NCI-H1694 treated with DMSO at 0.1 percent for 48 hours (cell line): ENCODE measurements at regions not wholly inside any gene's neighbourhood (a gene's known extent, or its start where the extent isn't known, plus 50 kb on each side); places are given as distances from the start of the nearest gene placed in this dataset.

ENCODE experiments used
- DNase-seq: peaks from one replicate; lab custom pipeline; 2025; lab: John Stamatoyannopoulos, UW

DNA sequence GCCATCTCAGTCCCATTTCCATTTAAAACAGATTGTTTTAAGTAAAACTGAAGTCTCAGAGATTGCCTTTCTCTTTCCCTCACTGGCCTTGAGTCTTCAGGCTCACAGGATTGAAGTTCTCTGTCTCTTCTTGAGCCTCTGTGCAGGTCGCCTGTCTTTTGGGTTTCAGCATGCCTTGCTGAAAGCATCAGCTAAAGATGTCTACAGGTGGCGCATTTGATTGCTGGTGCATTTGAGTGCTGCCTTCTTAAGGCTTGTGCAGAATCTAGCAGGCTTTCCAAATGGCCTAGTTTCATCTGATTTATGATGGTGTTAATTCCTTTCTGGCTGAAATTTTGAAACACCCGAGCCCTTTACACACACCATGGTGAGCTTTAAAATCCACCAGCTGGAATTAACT lies 1062.2 kb upstream of the FBXO33 start:
- DNase-seq: no peak

DNA sequence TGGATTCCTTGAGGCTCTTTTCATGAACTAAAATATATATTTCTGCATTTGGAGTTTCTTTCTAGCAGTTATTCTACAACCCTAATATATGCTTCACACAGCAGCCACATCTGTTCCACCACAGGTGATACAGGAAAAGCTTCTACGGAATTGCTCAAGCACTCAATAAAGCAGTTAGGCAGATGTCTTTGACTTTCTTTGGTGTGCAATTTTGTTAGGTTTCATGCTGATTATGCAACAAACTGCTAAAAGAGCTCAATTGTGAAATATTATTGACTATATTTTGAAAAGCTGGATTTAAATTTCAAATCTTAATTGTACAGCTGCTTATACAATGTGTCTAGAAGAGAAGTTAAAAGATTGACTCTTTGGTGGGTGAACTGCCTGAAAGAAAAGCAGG lies 1055.6 kb upstream of the FBXO33 start:
- DNase-seq: no peak

DNA sequence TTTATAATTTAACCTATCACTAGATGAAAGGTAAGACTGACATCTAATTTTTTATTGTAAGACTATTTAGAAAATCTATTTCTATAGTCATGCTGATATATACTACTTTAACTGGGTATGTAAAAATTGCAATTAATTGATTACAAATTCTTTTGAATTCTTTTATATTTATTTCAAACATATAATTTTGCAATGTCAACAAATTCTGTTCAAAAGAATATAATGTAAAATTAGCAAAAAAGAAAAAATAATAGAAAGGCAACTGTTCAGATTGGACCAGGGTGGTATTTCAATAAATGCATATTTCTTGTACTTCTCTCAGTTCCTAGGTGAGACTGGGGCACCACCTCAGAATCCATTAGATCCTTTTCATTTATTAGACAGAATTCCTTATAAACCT lies 1053.5 kb upstream of the FBXO33 start:
- DNase-seq: no peak

DNA sequence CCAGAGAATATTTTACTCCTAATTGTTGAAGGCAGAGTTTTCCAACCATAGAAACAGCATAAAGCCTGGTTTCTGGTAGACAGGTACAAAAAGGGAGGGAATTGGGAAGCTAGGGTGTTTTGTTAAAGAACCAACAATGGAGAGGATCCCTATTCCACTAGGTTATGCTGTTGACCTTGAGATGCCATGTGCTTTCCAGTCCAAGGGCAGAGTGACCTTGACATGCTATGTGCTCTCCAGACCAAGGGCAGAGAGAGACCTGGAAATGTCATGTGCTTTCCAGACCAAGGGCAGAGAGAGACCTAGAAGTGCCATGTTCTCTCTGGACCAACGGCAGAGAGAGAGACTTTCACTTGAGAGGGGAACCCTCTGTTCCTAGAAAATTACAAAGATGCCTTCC lies 1043.8 kb upstream of the FBXO33 start:
- no peak for DNase-seq

DNA sequence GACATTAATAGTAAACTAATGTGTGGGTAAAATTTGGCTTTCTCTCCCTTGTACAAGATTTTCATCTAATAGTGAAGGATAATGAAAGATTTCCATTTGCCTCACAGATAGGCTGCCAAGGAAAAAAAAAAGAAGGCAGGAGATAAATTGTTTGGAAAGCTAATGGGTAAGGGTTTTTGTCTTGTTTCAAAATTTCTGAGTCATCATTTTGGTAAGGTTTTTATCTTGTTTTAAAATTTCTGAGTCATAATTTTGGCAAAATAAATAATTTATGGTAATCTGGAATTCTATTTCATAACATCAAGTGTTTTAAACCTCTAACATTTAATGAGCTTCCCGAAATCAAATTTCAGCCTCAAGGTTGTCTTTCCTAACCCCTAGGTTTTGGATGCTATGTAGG lies 1035.7 kb upstream of the FBXO33 start:
- no peak for DNase-seq

DNA sequence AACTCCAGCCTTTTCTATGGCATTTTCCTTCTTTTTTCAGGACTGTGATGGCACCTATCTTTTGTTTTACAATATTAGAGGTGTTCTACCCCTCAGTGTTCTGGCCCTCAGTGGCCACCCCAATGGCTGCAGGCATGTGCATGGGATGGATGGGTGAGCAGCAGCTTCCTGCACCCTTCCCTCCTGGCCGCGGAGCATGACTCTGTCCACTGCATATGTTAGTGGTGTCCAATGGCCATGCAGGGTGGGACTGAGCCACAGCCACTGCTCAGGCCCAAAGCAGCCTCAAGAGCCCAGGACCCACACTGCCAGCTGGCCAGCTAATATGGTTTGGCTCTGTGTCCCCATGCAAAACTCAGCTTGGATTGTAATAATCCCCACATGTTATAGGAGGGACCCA lies 1032.3 kb upstream of the FBXO33 start:
- DNase-seq: no peak

DNA sequence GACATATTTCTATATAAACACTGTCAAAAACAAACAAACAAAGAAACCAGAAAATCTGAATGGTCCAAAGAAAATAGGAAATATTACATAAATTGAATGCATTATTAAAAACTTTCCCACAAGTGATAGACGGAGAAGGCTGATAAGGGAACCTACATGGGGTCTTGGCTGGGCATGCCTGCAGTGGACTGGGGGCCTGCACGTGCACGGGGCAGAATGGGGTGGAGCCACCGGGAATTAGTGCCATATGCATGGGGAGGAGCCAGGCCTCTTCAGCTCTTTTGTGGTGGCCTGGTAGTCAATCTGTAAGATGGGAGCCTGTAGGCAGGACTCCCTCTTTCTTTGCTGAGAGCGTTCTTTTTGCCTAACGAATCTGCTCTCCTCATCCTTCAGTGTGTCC lies 1031.7 kb upstream of the FBXO33 start:
- DNase-seq: no peak

DNA sequence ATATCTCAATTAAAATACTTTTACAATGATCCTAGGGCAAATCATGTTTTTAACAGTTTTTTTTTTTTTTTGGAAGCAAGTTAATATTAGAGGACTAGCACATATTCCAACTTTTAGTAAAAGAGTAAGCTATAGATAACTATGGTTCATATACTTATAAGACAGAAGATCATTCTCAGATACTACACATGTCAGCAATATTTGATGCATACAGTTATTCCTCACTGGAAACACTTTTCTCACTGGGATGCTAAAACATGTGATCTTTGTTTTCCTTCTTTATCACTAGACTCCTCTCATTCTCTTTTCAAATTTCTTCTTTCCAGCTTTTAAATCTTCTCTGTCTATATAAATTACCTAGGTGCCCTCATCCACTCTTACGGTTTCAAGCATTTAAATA lies 1020.4 kb upstream of the FBXO33 start:
- DNase-seq: no peak

DNA sequence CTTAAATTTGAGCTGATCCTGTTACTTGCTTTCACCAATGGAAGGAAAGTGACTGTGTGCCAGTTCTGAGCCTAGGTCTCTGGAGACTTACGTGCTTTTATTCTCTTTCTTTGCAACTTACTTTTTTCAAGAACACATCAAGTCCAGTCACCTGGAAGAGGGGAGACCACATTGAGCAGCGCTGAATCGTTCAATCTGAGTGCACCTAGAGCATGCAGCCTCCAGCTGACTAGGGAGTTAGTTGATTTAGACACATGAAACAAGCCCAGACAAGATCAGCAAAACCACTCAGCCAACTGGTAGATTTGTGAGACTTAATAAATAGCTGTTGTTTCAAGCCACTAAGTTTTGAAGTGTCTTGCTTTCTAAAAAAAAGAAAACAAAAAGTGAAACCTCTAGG lies 1014.8 kb upstream of the FBXO33 start:
- peak; percentile 10 for DNase-seq

DNA sequence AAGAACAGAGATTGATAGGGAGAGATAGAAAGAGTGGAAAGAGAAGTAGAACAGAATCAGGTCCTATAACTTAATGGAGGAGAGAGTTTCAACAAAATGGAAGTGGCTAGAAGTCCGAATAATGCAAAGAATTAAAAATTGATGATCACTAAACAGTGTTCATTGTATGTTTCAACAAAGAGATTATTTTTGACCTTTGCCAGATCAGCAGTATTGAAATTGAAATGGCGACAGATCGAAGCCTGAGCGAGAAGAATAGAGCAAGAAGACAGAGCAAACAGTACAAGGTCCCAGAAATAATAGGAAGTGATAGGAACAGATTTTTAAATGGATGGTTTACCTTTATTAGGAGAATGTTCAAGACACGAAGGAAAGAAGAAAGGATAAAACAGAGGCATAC lies 1012.8 kb upstream of the FBXO33 start:
- DNase-seq: no peak

DNA sequence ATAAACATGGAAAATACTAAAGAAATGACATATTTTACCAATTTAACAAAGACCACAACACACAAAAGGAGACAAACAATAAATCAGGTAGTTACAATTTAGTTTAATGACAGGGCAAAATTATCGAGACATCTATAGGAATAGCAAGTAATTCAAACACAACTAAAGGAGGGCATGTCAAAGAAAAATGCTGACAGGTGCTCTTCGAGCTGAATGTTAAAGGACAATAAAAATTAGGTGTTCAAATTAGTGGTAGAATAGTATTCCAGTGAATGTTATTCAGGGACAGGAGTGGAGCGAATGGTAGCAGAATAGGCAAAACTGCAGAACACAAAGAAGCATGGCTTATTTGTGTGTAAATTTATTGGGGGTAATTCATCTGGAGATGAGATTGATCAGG lies 1004.3 kb upstream of the FBXO33 start:
- DNase-seq: no peak

DNA sequence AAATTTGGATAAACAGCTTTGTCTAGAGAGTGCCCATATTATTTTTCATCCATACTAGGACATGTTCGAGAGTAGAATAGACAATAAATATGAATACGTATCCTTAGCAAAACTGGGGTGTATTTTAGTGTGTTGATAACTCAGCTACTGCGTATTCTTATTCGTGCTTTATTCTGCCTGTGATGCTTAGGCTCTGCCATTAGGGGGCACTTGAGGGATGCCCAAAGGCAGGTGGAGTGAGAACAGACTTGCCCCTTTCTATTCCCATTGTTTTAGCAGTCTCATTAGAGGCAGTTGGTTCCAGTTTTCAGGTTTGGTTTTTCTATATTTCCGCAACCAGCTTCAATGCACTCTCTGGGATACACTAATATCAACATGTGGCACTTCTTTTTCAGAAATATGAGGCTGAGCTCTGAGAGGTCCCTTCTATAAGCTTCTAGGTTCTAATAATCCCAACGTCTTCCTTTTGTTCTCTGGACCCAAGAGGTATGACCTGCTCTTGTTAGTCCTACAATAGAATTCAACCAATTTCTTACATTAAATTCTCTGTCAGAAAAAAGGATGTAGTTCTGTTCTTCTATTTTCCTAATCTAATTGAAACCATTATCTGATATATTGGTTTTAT lies 985.7 kb upstream of the FBXO33 start:
- peak; percentile 8 for DNase-seq

DNA sequence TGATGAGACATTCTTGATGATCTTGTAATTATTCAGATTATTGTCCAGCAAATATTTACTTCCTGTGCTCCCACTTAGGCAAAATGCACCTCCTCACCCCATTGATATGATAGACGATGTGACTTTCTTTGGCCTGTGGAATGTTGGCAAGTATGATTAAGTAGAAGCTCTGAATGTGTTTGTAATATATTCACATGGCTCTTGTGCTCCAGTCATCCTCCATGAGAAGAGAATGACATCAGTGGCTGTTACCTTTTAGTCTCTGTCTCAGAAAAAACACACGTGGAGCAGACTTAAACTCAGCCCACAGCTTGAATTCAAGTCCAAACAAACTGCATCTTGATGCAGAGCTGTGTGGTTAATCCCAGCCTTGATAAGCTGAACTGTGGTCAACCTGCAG lies 984.3 kb upstream of the FBXO33 start:
- no peak for DNase-seq

DNA sequence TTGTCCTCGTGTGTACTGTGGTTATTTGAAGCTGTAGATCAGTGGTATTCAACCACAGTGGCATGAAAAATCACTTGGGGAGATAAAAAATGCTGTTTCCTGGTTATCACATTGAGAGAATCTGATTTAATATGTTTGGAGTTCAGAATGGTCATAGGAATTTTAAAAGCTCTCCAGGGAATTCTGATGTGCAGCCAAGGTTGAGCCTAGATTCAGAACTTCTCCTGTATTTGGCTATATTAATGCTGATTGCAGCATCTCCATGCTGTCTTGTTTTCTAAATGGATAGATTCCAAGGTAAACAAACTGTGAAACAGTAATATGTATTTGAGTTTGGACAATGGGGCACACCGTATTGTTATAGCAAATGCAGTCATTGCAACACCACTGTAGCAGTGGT lies 982.2 kb upstream of the FBXO33 start:
- DNase-seq: no peak

DNA sequence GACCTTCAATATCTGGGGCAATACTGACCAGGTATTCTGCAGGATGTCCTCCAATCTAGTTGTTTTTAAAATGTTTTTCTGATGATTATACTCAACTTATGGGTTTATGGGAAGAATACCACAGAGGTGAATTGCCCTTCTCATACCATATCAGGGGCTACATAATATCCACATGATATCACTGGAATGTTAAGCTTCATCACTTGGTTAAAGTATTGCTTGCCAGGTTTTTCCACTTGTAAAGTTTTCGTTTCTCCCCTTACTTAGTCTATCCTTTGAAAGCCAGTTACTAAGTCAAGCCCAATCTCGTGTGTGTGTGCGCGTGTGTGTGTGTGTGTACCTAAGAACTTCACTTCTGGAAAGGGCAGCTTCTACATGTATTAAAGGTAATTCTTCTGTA lies 980.9 kb upstream of the FBXO33 start:
- DNase-seq: no peak

DNA sequence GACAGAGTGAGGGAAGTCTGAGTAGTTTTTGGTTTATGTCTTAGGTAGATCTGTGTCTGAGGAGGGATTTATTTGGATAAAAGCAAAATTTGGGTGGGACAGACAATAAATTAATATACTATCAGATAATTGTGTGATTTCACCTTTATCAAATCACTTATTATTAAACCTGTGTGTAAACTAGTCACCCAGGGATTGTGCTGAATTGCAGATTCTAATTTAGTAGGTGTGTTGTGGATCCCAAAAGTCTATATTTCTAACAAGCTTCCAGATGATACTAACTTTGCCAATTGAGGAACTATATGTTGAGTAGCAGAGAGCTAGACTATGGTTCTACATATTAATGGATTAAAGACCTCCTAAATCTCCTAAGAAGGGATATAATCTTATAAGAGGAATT lies 978.5 kb upstream of the FBXO33 start:
- DNase-seq: no peak

DNA sequence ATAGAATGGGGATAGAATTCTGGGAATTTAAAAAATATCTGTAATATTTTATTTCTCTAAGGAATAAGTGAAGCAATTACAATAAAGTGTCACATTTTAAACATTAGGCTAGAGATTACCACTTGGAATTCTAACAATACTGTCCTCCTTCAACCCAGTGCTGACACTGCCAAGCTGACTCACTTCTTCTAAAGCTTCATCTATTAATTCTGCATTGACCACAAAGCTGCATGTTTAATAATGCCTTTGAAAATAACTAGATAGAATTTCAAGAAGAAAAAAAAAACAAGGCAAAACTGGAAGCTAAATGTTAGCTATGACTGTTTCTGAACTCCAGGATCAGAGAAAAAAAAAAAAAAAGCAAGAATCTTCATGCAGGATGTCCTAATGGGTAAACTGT lies 970.7 kb upstream of the FBXO33 start:
- DNase-seq: no peak

DNA sequence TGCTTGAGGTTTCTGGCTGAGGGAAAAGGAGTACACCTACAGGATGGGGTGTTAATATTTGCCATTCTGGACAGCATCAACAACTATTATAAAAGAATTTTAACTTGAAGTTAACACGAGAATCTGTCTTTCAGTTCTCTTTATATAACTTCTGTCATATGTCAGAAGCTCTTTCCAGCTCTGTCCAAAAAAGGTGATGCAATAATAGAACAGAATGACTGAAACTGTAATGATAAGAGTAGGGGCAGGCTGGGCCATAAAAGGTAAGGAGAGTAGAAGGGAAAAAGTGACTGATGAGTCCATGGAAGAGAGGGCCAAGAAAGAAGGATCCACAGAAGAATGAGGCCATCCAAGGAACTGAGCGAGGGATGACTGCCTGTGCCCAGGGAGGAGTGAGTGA lies 966.7 kb upstream of the FBXO33 start:
- no peak for DNase-seq

DNA sequence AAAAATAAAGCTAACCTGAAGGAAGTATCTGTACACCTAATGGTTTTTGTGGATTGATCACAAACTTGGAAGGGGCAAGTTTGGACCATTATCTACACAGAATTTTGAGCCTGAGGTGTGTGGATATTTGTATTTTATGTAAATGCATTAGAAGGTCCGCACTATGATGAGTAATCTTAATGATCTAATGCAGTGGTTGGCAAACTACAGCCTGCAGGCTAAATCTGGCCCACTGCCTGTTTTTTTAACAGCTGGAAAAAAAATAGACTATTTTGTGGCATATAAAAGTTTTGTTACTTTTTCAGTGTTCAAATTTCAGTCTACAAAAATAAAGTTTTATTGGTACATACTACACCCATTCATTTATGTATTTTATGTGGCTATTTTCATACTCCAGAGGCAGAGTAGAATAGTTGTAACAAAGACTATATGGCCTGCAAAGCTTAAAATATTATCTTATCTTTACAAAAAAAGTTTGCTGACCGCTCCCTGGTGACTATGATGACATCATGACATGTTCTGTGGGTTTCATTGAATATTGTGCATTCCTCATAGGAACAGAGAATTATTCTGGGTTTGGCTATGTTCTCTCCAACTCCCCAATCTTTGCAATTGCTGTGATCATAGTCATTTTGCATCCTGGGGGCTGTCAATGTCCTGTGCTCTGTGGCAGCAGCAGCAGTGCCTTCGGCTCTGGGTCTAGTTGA lies 962.6 kb upstream of the FBXO33 start:
- DNase-seq: no peak

DNA sequence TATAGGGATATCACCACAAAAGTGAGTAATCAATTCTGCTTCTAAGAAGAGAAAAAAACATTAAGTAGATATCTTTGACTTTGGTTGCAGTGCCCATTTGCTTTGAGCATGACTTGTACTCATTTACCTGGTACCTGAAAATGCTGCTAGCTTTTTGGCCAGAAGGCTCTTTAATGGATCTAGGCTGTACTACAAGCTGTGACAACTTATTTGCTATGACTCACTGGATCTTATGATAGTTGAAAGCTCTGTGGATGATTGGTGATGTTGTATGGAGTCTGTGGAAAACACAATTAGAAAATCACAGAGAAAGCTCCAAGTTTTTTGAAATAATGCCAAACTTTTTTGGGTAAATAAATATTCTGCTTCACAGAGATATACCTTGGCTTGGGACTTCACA lies 960.9 kb upstream of the FBXO33 start:
- no peak for DNase-seq

DNA sequence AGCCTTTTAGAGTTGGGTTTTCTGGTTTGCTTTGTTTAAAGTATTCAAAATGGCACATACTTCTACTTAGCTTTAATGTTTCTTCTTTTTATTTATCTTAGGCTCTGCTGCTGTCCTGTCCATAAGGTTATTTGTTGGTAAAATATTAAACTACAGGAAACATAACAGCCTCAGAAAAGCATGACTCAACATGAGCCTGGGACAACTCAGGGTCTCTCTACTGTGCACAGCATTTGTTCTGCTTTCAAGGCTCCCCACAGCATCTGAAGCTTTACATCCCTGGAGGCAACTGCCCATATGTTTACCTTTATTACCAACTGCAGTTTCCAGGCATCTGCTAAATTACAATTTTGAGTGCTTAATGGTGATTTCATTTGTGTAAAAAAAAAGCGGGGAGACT lies 954.2 kb upstream of the FBXO33 start:
- peak; percentile 83 for DNase-seq

DNA sequence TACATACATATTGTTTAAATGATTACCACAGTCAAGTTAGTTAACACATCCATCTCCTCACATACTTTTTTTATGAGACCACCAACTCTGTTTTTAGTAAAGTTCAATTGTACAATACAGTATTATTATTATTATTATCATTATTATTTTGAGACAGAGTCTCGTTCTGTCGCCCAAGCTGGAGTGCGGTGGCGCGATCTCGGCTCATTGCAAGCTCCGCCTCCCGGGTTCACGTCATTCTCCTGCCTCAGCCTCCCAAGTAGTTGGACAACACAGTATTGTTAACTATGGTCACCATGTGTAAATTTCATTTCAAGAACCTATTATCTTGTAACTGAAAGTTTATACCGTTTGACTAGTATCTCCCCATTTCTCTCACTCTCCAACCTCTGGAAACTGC lies 942.0 kb upstream of the FBXO33 start:
- no peak for DNase-seq

DNA sequence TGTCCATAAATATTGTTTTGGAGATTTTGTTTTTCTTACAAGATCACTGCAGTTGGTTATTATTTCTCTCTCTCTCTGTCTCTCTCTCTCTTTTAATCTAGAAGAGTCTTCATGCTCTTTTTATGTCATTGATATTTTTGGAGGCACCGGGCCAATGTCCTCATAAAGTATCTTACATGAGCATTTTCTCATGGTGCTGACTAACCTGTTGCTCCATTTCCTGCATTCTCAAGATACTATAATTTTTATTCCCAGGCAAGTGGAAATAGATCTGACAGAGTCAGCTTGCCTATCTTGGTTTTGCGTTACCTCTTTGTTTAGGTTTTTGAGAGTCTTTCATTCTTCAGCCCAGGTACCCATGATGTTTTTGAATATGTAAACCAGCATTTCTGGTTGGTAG lies 938.8 kb upstream of the FBXO33 start:
- DNase-seq: no peak

DNA sequence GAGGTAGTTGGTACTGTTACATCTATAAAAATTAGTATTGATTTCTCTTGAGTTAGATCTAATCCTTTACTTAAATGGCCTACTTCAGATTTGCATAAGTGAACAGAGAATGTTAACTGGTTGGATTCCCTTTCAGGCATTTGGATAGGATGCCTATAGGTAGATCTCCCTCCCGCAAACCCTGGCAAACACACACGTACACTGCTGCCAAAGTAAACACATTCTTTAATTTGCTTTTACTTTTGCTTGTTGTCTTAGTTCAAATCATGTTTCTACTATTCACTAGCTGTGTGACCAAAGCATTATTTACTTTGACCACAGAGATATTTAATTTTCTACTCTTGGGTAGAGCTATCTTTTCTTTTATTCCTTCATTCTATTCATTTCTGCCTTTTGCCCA lies 936.1 kb upstream of the FBXO33 start:
- no peak for DNase-seq
